AG09309 (cell line): ENCODE measurements at regions not wholly inside any gene's neighbourhood (a gene's known extent, or its start where the extent isn't known, plus 50 kb on each side); places are given as distances from the start of the nearest gene placed in this dataset.

Experiments
- DNase-seq: peaks from one replicate; pipeline ENCODE4 v3.0.0-alpha.2; 2010; ENCODE audit warnings: low read depth
- H3K4me3 ChIP-seq: 2 replicates; pipeline ENCODE4 v1.5.1; 2011; ENCODE audit warnings: mild to moderate bottlenecking, low read depth, low read length, moderate library complexity; ENCODE audit not compliant: control insufficient read depth
- CTCF ChIP-seq: IDR thresholded peaks from 2 replicates; pipeline ENCODE4 v1.5.1; 2011; ENCODE audit warnings: mild to moderate bottlenecking, low read depth, low read length, inconsistent platforms; ENCODE audit not compliant: insufficient read depth, control insufficient read depth; ENCODE audit errors: missing control alignments

GRCh38 chr5:51099173-51099853 is 283.9 kb upstream of the ISL1 start:
- H3K4me3 ChIP-seq, result no peak overlapping the region
- no peak for TF ChIP-seq CTCF
- no peak for DNase-seq

GRCh38 chr5:51104556-51104955 is 278.7 kb upstream of the ISL1 start:
- no peak for TF ChIP-seq CTCF
- DNase-seq, result no peak
- no peak overlapping the region for H3K4me3 ChIP-seq

- DNase-seq, result no peak
- TF ChIP-seq CTCF, result no peak
- no peak overlapping the region for H3K4me3 ChIP-seq
Observed at GRCh38 chr5:51109786-51110410, 273.4 kb upstream of the ISL1 start.

GRCh38 chr5:51131266-51131665 is 252.0 kb upstream of the ISL1 start:
- no peak for DNase-seq
- no peak for TF ChIP-seq CTCF

GRCh38 chr5:51138164-51138563 is 245.1 kb upstream of the ISL1 start:
- TF ChIP-seq CTCF, result no peak
- no peak overlapping the region for H3K4me3 ChIP-seq
- no peak for DNase-seq

More at GRCh38 chr5:51131266-51131665, 252.0 kb upstream of the ISL1 start:
- no peak overlapping the region for H3K4me3 ChIP-seq

GRCh38 chr5:51148437-51148836 is 234.8 kb upstream of the ISL1 start:
- no peak for DNase-seq
- no peak overlapping the region for H3K4me3 ChIP-seq
- no peak for TF ChIP-seq CTCF

- H3K4me3 ChIP-seq, result no peak overlapping the region
- no peak for DNase-seq
- TF ChIP-seq CTCF, result no peak
Observed at GRCh38 chr5:51156222-51156621, 227.0 kb upstream of the ISL1 start.
